ENCODE measurements at regions not wholly inside any gene's neighbourhood (a gene's known extent, or its start where the extent isn't known, plus 50 kb on each side); places are given as distances from the start of the nearest gene placed in this dataset.

DNA sequence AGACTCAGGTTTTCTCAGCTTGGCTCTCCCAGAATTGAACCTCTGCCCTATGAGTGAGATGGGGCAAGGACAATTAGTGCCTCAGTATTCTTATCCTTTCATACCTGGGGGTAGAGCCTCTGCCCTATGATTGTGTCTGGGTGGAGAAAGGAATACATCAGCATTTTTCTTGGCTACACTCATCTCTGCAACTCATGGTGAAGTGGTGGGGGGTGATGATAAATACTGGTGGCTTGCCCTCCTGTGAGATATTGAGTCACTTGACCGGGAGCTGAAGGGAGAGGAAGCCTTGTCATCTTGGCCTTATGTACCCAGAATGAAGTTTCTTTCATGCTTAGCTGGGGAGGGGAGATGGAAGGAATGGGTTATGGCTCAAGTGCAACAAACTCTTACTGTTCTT is 71.3 kb upstream of the ENOX2 start:
- H3K4me1 Mint-ChIP-seq: no peaks in the 10 kb centered on the region
- no peaks in the 10 kb centered on the region for H3K27me3 Mint-ChIP-seq
- no peak overlapping the region for H3K27ac Mint-ChIP-seq
- no peaks in the 10 kb centered on the region for H3K9me3 Mint-ChIP-seq
- no peaks in the 10 kb centered on the region for H3K36me3 Mint-ChIP-seq
- DNase-seq: no peak
- H3K4me3 Mint-ChIP-seq: no peak overlapping the region

DNA sequence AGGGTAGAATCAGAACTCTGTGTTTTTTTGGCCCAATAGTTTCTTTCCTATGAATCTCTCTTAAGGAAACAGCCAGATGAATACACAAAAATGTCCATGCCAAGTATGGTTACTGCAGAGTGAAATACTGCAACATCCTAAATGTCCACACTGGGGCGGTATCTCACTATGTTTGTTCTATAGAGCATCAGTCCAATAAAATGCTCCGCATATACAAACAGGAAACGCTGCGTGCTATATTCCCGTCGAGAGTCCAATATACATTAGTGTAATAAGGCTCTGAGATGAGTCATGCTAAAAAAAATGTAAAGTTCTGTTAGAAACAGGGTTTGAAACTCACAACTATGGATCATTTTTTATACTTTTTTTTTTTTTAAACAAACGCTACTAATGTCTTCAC is 72.9 kb upstream of the ENOX2 start:
- Mint-ChIP-seq H3K36me3 (no peaks in the 10 kb centered on the region), H3K27me3 (no peaks in the 10 kb centered on the region), H3K4me3 (no peak overlapping the region), H3K27ac (no peak overlapping the region), H3K4me1 (no peaks in the 10 kb centered on the region), H3K9me3 (no peaks in the 10 kb centered on the region)
- DNase-seq: peak; percentile 3

DNA sequence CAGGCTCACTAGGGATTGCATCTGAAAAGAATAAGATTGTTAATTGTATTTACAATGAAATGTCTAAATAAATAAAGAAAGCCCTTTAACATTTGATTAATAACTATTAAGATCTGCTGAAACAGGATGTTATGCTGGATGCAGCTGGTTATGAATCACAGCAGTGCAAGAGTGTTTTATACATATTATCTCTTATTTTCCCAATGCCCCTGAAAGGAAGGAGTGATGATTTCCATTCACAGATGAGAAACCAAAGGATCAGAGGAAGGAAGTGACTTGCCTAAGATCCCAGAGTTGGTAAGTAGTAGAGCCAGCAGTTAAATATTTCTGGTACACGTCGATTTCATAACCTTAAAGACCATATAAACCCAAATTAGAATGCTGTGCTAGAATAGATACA is 76.3 kb upstream of the ARHGAP36 start:
- Mint-ChIP-seq H3K4me3 (no peak overlapping the region), H3K27me3 (no peaks in the 10 kb centered on the region), H3K9me3 (no peaks in the 10 kb centered on the region), H3K27ac (no peak overlapping the region), H3K36me3 (no peaks in the 10 kb centered on the region), H3K4me1 (no peaks in the 10 kb centered on the region)
- no peak for DNase-seq

DNA sequence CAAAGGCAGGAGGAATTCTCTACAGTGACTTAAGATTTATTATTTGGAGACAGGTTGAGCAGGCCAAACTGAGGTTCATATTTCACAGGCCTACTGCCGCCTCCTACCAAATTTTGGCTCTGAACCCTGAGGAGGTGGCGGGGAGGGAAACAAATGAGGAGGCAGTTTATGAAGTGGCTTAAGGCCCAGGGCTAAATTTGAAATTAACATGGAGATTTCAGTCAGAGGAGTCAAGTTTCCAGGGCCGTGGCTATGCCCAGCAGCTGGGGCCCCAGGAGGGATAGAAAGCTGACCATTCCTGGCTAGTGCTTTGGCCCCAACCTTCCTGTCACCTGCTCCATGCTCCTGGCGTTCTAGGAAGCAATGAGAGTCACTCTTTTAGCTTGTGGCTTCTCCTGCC is 73.4 kb upstream of the ARHGAP36 start:
- no peaks in the 10 kb centered on the region for H3K4me1 Mint-ChIP-seq
- no peaks in the 10 kb centered on the region for H3K9me3 Mint-ChIP-seq
- no peak for DNase-seq
- no peak overlapping the region for H3K4me3 Mint-ChIP-seq
- H3K27ac Mint-ChIP-seq: no peak overlapping the region
- H3K27me3 Mint-ChIP-seq: no peaks in the 10 kb centered on the region
- no peaks in the 10 kb centered on the region for H3K36me3 Mint-ChIP-seq

DNA sequence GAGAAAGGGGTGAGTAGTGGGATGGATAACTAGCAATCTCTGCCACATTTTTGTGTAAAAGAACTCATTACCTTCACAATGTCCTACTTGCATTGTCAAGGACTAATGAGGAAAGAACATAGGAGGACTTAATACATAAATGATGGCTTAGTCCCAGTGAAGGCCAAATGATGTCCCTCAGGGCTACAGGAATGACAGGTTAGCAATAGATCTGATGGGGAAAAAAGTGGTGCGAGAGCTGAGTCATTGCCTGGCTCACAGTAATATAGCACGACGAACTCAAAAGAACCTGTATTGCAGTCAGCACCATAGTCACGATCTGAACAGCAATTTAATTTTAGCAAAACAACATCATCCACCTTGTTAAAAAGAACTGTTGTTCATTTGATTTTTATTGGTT is 70.9 kb upstream of the ARHGAP36 start:
- Mint-ChIP-seq H3K9me3 (no peaks in the 10 kb centered on the region), H3K4me3 (no peak overlapping the region), H3K4me1 (no peaks in the 10 kb centered on the region), H3K27ac (no peak overlapping the region), H3K36me3 (no peaks in the 10 kb centered on the region), H3K27me3 (no peaks in the 10 kb centered on the region)
- no peak for DNase-seq

DNA sequence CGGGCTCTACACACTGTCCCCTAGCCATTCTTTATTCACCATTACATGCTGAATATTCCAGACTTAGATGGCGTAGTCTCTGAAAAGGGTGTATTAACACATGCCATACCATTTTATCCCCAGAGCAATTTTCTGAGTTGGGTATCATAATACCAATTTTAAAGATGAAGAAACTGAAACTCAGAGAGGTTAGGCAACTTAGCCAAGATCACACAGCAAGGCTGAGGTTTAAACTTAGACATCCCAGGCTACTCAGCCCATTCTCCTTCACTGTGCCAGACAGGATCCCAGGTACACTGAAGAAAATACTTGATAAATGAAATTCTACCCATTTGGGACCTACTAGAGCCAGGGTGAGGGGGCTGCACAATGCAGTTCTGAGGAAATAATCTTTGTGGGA is 67.4 kb upstream of the ARHGAP36 start:
- no peak overlapping the region for H3K27ac Mint-ChIP-seq
- no peaks in the 10 kb centered on the region for H3K36me3 Mint-ChIP-seq
- peaks cover 3% of the 10 kb centered on the region for H3K27me3 Mint-ChIP-seq
- H3K9me3 Mint-ChIP-seq: no peaks in the 10 kb centered on the region
- no peaks in the 10 kb centered on the region for H3K4me1 Mint-ChIP-seq
- DNase-seq: no peak
- H3K4me3 Mint-ChIP-seq: no peak overlapping the region

DNA sequence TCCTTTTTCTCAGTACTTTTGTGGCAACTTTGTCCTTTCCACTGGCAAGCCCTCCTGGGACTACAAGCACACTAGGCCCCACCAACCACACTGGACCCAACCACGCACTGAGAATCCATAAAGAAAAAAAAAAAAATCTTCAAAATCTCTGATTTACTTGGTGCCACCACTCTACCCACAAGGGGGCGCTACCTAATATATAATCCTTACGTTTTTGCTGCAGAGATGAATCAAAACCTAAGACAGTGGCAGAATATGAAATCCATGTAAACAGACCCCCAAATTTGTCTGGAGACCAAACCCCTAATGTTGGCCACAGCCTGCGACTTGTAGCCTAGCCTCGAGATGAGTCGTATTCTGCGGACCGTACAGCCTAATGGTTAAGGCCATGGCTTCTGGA is 63.5 kb upstream of the ARHGAP36 start:
- peaks cover 5% of the 10 kb centered on the region for H3K4me1 Mint-ChIP-seq
- H3K4me3 Mint-ChIP-seq: no peak overlapping the region
- H3K36me3 Mint-ChIP-seq: no peaks in the 10 kb centered on the region
- no peaks in the 10 kb centered on the region for H3K9me3 Mint-ChIP-seq
- no peak overlapping the region for H3K27ac Mint-ChIP-seq
- DNase-seq: no peak
- peaks cover 7% of the 10 kb centered on the region for H3K27me3 Mint-ChIP-seq

DNA sequence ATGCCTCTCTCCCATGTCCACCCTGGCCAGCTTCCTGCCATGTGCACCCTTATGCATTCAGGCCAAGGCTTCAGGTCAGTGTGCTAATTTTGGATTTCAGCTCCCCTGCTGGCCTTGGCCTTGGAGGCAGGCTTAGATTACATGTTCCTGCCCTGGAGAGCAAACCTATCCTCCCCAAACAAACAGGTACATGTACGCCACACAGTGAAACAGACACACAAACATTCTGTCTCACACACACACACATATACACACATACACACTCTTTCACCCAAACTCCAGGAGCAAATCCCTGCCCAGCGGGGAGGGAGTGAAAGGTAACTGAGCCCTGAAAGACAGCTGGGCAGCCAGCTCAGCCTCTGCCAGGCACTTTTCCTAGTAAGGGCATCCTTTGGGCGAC is 62.7 kb upstream of the ARHGAP36 start:
- H3K36me3 Mint-ChIP-seq: no peaks in the 10 kb centered on the region
- no peak overlapping the region for H3K27ac Mint-ChIP-seq
- DNase-seq: no peak
- H3K27me3 Mint-ChIP-seq: peaks cover 7% of the 10 kb centered on the region
- H3K4me3 Mint-ChIP-seq: no peak overlapping the region
- peaks cover 5% of the 10 kb centered on the region for H3K4me1 Mint-ChIP-seq
- no peaks in the 10 kb centered on the region for H3K9me3 Mint-ChIP-seq

DNA sequence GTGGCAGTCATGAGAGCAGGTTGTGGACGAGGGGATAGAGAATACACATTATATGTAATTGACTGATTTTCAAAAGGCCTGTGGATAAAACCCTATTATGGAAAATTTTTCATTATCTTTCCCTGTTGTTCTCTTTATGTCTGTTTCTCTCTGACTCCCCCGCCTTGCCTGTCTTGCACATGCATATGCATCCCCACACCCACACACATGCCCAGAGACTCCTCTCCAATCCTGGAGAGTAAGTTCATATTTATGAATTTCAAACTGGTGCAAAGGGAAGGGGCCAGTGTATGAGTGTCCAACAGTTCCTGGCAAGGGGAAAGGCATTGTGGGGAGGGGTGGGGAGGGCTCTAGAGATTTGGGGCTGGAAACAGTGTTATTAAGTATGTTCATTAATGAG is 60.8 kb upstream of the ARHGAP36 start:
- Mint-ChIP-seq H3K27ac (no peak overlapping the region), H3K4me3 (no peak overlapping the region), H3K4me1 (peaks cover 5% of the 10 kb centered on the region), H3K27me3 (peaks cover 7% of the 10 kb centered on the region), H3K36me3 (no peaks in the 10 kb centered on the region), H3K9me3 (no peaks in the 10 kb centered on the region)
- no peak for DNase-seq

DNA sequence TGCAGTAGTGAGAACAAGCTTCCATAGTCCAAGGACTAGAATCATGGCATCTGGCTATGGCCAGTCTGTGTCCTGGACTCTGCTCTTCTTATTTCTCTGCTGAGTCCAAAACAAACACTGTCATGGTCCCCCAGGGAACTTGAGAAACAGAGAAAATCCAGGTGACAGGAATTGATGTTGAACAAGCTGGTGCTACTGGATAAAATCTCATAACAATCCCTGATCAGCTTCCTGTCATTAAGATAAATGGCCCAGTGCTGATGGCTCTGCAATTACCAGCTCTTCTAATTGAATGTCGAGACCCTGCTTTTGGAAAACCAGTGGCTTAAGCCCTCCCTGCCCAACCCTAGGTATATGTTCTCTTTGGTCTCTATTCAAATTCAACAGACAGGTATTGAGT is 58.8 kb upstream of the ARHGAP36 start:
- peaks cover 5% of the 10 kb centered on the region for H3K4me1 Mint-ChIP-seq
- H3K36me3 Mint-ChIP-seq: no peaks in the 10 kb centered on the region
- DNase-seq: no peak
- H3K27me3 Mint-ChIP-seq: peaks cover 7% of the 10 kb centered on the region
- H3K4me3 Mint-ChIP-seq: no peak overlapping the region
- H3K27ac Mint-ChIP-seq: no peak overlapping the region
- H3K9me3 Mint-ChIP-seq: no peaks in the 10 kb centered on the region
